IMR-90 (cell line): ENCODE measurements at regions not wholly inside any gene's neighbourhood (a gene's known extent, or its start where the extent isn't known, plus 50 kb on each side); places are given as distances from the start of the nearest gene placed in this dataset.

Source experiments
- ATAC-seq: fragments of 200-7000 bp; cut with Tn5 transposase; 2 replicates; pipeline ENCODE4 v1.9.1; 2020; ENCODE audit warnings: low read depth, mild to moderate bottlenecking, moderate library complexity
- BruUV-seq: library from RNA; stranded (reverse); fragments of 400-500 nt; replicated peaks from 2 replicates; lab custom pipeline; 2021; lab: Mats Ljungman, UMichigan
- CTCF ChIA-PET: fragments of 300-600 bp; formaldehyde crosslinking; extraction: SDS; loops from one replicate; lab custom pipeline; 2021; ENCODE audit warnings: antibody characterized with exemption; lab: Yijun Ruan, JAX
- POLR2A ChIA-PET: fragments of 300-600 bp; sonication (Branson Sonifier 250); formaldehyde crosslinking; loops from one replicate; lab custom pipeline; 2022; ENCODE audit warnings: antibody characterized with exemption; ENCODE audit not compliant: unreplicated experiment; lab: Charles Lee
- DNase-seq: peaks from one replicate; pipeline ENCODE4 v3.0.0; 2013
- H2AFZ ChIP-seq: replicated peaks from 2 replicates; pipeline ENCODE3; 2013; ENCODE audit warnings: low read length, mild to moderate bottlenecking; ENCODE audit not compliant: poor library complexity
- H2AK5ac ChIP-seq: 2 replicates; pipeline ENCODE4 v1.6.1; 2013; ENCODE audit warnings: low read depth, low read length, inconsistent platforms
- H2AK9ac ChIP-seq: replicated peaks from 2 replicates; pipeline ENCODE3; 2013; ENCODE audit warnings: mild to moderate bottlenecking, low read depth, low read length, moderate library complexity; ENCODE audit not compliant: poor library complexity
- H2BK120ac ChIP-seq: 2 replicates; pipeline ENCODE4 v1.6.1; 2013; ENCODE audit warnings: low read depth, low read length, inconsistent platforms
- H2BK15ac ChIP-seq: 3 replicates; pipeline ENCODE4 v1.6.1; 2013; ENCODE audit warnings: low read depth, low read length, inconsistent platforms
- H2BK20ac ChIP-seq: 2 replicates; pipeline ENCODE4 v1.6.1; 2013; ENCODE audit warnings: low read depth, mild to moderate bottlenecking, inconsistent platforms, low read length, moderate library complexity
- H2BK5ac ChIP-seq: 2 replicates; pipeline ENCODE4 v1.6.1; 2013; ENCODE audit warnings: mild to moderate bottlenecking, low read depth, low read length, inconsistent platforms; ENCODE audit not compliant: poor library complexity, severe bottlenecking
- H3K14ac ChIP-seq: replicated peaks from 2 replicates; pipeline ENCODE4 v1.6.1; 2013; ENCODE audit warnings: low read depth, low read length, inconsistent platforms
- H3K18ac ChIP-seq: 2 replicates; pipeline ENCODE4 v1.6.1; 2013; ENCODE audit warnings: low read depth, low read length, control low read depth
- H3K23ac ChIP-seq: 2 replicates; pipeline ENCODE4 v1.6.1; 2013; ENCODE audit warnings: low read depth, low read length, inconsistent platforms
- H3K27ac ChIP-seq: 2 replicates; pipeline ENCODE4 v1.5.1; 2013; ENCODE audit warnings: mild to moderate bottlenecking, control low read depth, low read length; ENCODE audit not compliant: insufficient read depth
- H3K27me3 ChIP-seq: 2 replicates; pipeline ENCODE4 v1.6.1; 2013; ENCODE audit warnings: low read length; ENCODE audit not compliant: control insufficient read depth, insufficient read depth
- H3K36me3 ChIP-seq: 2 replicates; pipeline ENCODE4 v1.6.1; 2013; ENCODE audit warnings: low read length, mixed read lengths; ENCODE audit not compliant: control insufficient read depth, insufficient read depth
- H3K4ac ChIP-seq: 2 replicates; pipeline ENCODE4 v1.6.1; 2013; ENCODE audit warnings: low read depth, low read length, inconsistent platforms
- H3K4me1 ChIP-seq: 2 replicates; pipeline ENCODE4 v1.6.1; 2013; ENCODE audit warnings: low read length, mixed read lengths; ENCODE audit not compliant: control insufficient read depth, insufficient read depth
- H3K4me2 ChIP-seq: 2 replicates; pipeline ENCODE4 v1.6.1; 2013; ENCODE audit warnings: low read depth, mild to moderate bottlenecking, control low read depth, low read length, moderate library complexity
- H3K4me3 ChIP-seq: 2 replicates; pipeline ENCODE4 v1.5.1; 2013; ENCODE audit warnings: low read depth, mild to moderate bottlenecking, control low read depth, low read length, moderate library complexity; ENCODE audit not compliant: insufficient read depth
- H3K56ac ChIP-seq: 2 replicates; pipeline ENCODE4 v1.6.1; 2013; ENCODE audit warnings: low read length, inconsistent platforms; ENCODE audit not compliant: insufficient read depth; ENCODE audit errors: extremely low read depth
- H3K79me1 ChIP-seq, 2 experiments: 2 replicates each; pipeline ENCODE4 v1.6.1; 2013; ENCODE audit warnings: low read length in 2 of 2, inconsistent platforms in 1 of 2, low read depth in 1 of 2
- H3K9ac ChIP-seq: 2 replicates; pipeline ENCODE4 v1.6.1; 2013; ENCODE audit warnings: low read depth, low read length, control low read depth
- H3K9me1 ChIP-seq: 2 replicates; pipeline ENCODE4 v1.6.1; 2013; ENCODE audit warnings: low read length, inconsistent platforms; ENCODE audit not compliant: insufficient read depth
- H3K9me3 ChIP-seq: 2 replicates; pipeline ENCODE4 v1.6.1; 2013; ENCODE audit warnings: low read length; ENCODE audit not compliant: control insufficient read depth, insufficient read depth
- H4K20me1 ChIP-seq: 2 replicates; pipeline ENCODE4 v1.6.1; 2013; ENCODE audit warnings: low read length, inconsistent platforms; ENCODE audit not compliant: insufficient read depth
- H4K5ac ChIP-seq: 2 replicates; pipeline ENCODE4 v1.6.1; 2013; ENCODE audit warnings: mild to moderate bottlenecking, low read depth, low read length, control low read depth
- H4K8ac ChIP-seq, 2 experiments: 2 replicates each; pipeline ENCODE4 v1.6.1; 2013; ENCODE audit warnings: low read depth in 2 of 2, low read length in 2 of 2, control low read depth in 1 of 2, inconsistent platforms in 1 of 2
- H4K91ac ChIP-seq: 2 replicates; pipeline ENCODE4 v1.6.1; 2013; ENCODE audit warnings: low read depth, low read length, inconsistent platforms; ENCODE audit not compliant: insufficient read depth
- BHLHE40 ChIP-seq: fragments of 150-350 bp; IDR thresholded peaks from 2 replicates; pipeline ENCODE4 v1.6.1; 2016; ENCODE audit warnings: mild to moderate bottlenecking, low read depth, low read length
- CEBPB ChIP-seq: IDR thresholded peaks from 2 replicates; pipeline ENCODE4 v1.6.1; 2012; ENCODE audit warnings: low read depth, low read length, improper control_type of control experiment
- MAZ ChIP-seq: IDR thresholded peaks from 2 replicates; pipeline ENCODE4 v1.6.1; 2012; ENCODE audit warnings: low read depth, mild to moderate bottlenecking, low read length, improper control_type of control experiment, moderate library complexity, borderline replicate concordance
- SMC3 ChIP-seq: fragments of 150-350 bp; IDR thresholded peaks from 2 replicates; pipeline ENCODE4 v1.6.1; 2016; ENCODE audit warnings: low read depth, mild to moderate bottlenecking, antibody characterized with exemption, low read length, moderate library complexity
- WGBS, 2 experiments: methylation state at CpG; one replicate each; pipeline versions ENCODE4 v1.1.5 to v1.1.7; 2013; ENCODE audit warnings: missing lambda C conversion rate in 2 of 2; ENCODE audit not compliant: insufficient read length in 1 of 2; ENCODE audit errors: extremely low coverage in 2 of 2; 5-methylcytosine and 5-hydroxymethylcytosine counted together
- dilution Hi-C: fragments of 300-500 bp; cut with HindIII; formaldehyde crosslinking; loops from one replicate; pipeline ENCODE4 v1.14.3; 2018; ENCODE audit warnings: low sequenced_read_pairs; ENCODE audit not compliant: unreplicated experiment
- in situ Hi-C: fragments of 300-500 bp; cut with MboI; formaldehyde crosslinking; loops from 3 replicates; pipeline ENCODE4 v1.14.3; 2019; ENCODE audit warnings: low sequenced_read_pairs, inconsistent platforms, mixed read lengths
- intact Hi-C: fragments of 100-400 bp; cut with micrococcal nuclease; formaldehyde crosslinking; loops from 2 replicates; pipeline ENCODE4 v1.10.0; 2022
- TF ChIP-seq, protein P1 (sequence below): fragments of 150-350 bp; IDR thresholded peaks from 2 replicates; pipeline ENCODE4 v1.6.1; 2017; ENCODE audit warnings: mild to moderate bottlenecking, antibody characterized with exemption, low read length, low read depth

DNA sequence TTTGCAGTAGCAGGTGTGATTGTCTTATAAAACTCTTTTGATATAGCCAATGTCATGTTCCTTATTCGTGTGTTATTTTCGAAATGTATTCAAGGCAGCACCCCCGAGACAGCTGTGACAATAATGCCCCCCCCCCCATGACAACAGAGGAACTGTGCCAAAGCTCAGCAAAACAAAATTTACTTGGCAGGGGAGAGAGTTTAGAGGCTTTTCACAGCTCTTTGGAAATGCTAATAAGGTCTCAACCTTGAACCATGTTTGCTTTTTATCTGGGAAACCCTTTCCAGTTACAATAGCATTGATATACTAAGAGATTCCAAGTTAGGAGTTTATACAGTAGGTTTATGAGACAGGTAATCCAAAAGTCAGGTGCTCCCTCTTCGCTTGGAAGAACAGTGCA lies 56.4 kb upstream of the USP44 start:
- no peak overlapping the region for H2BK5ac ChIP-seq
- in situ Hi-C loops = loop anchor here (25.0 kb wide), 1 partner anchor 605 kb away; no protein-coding TSS in a partner anchor
- H3K4me1 ChIP-seq = peaks cover 6% of the 10 kb centered on the region; the same call in 1 of the 2 replicates
- H3K9ac ChIP-seq = no peak overlapping the region
- no peaks in the 10 kb centered on the region for H3K36me3 ChIP-seq
- TF ChIP-seq BHLHE40 (no peak), CEBPB (no peak), SMC3 (no peak), MAZ (no peak)
- TF ChIP-seq, protein P1, sequence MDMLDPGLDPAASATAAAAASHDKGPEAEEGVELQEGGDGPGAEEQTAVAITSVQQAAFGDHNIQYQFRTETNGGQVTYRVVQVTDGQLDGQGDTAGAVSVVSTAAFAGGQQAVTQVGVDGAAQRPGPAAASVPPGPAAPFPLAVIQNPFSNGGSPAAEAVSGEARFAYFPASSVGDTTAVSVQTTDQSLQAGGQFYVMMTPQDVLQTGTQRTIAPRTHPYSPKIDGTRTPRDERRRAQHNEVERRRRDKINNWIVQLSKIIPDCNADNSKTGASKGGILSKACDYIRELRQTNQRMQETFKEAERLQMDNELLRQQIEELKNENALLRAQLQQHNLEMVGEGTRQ = no peak
- no peak overlapping the region for H2AK5ac ChIP-seq
- WGBS, 2 experiments = no CpG with 5 or more reads among the region's 4 CpGs
- H4K5ac ChIP-seq = no peak overlapping the region
- no TSS peak for BruUV-seq
- H3K27me3 ChIP-seq = no peaks in the 10 kb centered on the region
- no peak overlapping the region for H3K56ac ChIP-seq
- no peak overlapping the region; the same call in 1 of the 2 replicates for H2BK20ac ChIP-seq
- no peak overlapping the region for H4K8ac ChIP-seq
- ATAC-seq (no peak), DNase-seq (no peak)
- no peak overlapping the region for H4K91ac ChIP-seq
- no peak overlapping the region for H2AK9ac ChIP-seq
- H4K20me1 ChIP-seq = no peaks in the 10 kb centered on the region
- H2BK15ac ChIP-seq = no peak overlapping the region
- no peak overlapping the region for H3K4ac ChIP-seq
- no peak overlapping the region for H3K14ac ChIP-seq
- no peak overlapping the region for H2BK120ac ChIP-seq
- H3K4me2 ChIP-seq = no peak overlapping the region
- CTCF ChIA-PET = interaction anchor here (0.7 kb wide), 1 partner anchor 39 kb away, joined by 3 read pairs; no protein-coding TSS in a partner anchor
- H3K23ac ChIP-seq = no peak overlapping the region
- no peak overlapping the region for H3K27ac ChIP-seq
- H3K79me1 ChIP-seq = no peaks in the 10 kb centered on the region
- POLR2A ChIA-PET = no interaction called here
- no peak overlapping the region for H3K4me3 ChIP-seq
- intact Hi-C loops = no loop called here
- H2AFZ ChIP-seq = no peak overlapping the region
- H3K18ac ChIP-seq = no peak overlapping the region
- dilution Hi-C loops = no loop called here
- H3K9me1 ChIP-seq = peaks cover 3% of the 10 kb centered on the region; the same call in 1 of the 2 replicates
- H3K9me3 ChIP-seq = no peaks in the 10 kb centered on the region
